Parathyroid adenoma (tissue), 2 donors: ENCODE measurements at regions not wholly inside any gene's neighbourhood (a gene's known extent, or its start where the extent isn't known, plus 50 kb on each side); places are given as distances from the start of the nearest gene placed in this dataset.

Source experiments
- H2AFZ ChIP-seq: fragments of 300-600 bp; sonication (generic); one replicate; pipeline ENCODE4 v1.7.0; 2017; ENCODE audit warnings: antibody characterized with exemption, mild to moderate bottlenecking
- H3K27ac ChIP-seq: fragments of 300-600 bp; sonication (generic); one replicate; pipeline ENCODE4 v1.7.0; 2017
- H3K27me3 ChIP-seq: fragments of 300-600 bp; sonication (generic); one replicate; pipeline ENCODE4 v1.7.0; 2017; ENCODE audit warnings: low read length; ENCODE audit not compliant: control insufficient read depth, insufficient read depth
- H3K36me3 ChIP-seq: fragments of 300-600 bp; sonication (generic); one replicate; pipeline ENCODE4 v1.7.0; 2017; ENCODE audit warnings: low read length; ENCODE audit not compliant: control insufficient read depth, insufficient read depth
- H3K4me1 ChIP-seq: fragments of 300-600 bp; sonication (generic); one replicate; pipeline ENCODE4 v1.7.0; 2017; ENCODE audit warnings: control low read depth
- H3K4me2 ChIP-seq: fragments of 300-600 bp; sonication (generic); one replicate; pipeline ENCODE4 v1.7.0; 2017; ENCODE audit warnings: low read length
- H3K4me3 ChIP-seq: fragments of 300-600 bp; sonication (generic); one replicate; pipeline ENCODE4 v1.7.0; 2017; ENCODE audit warnings: low read depth, low read length
- H3K79me2 ChIP-seq: fragments of 300-600 bp; sonication (generic); one replicate; pipeline ENCODE4 v1.7.0; 2017; ENCODE audit warnings: control low read depth
- H3K9ac ChIP-seq: fragments of 300-600 bp; sonication (generic); one replicate; pipeline ENCODE4 v1.7.0; 2017; ENCODE audit warnings: mild to moderate bottlenecking
- H3K9me3 ChIP-seq: fragments of 300-600 bp; sonication (generic); one replicate; pipeline ENCODE4 v1.7.0; 2017; ENCODE audit warnings: low read length; ENCODE audit not compliant: control insufficient read depth
- CTCF ChIP-seq: fragments of 300-600 bp; sonication (generic); IDR thresholded peaks from one replicate; pipeline ENCODE4 v1.7.0; 2017; ENCODE audit warnings: antibody characterized with exemption, mild to moderate bottlenecking
- donor health status: primary hyperparathyroidism.

- Histone ChIP-seq H3K4me1 (no peaks in the 10 kb centered on the region), H2AFZ (no peak overlapping the region), H3K79me2 (no peaks in the 10 kb centered on the region), H3K27me3 (no peaks in the 10 kb centered on the region), H3K9me3 (no peaks in the 10 kb centered on the region), H3K36me3 (no peaks in the 10 kb centered on the region), H3K9ac (no peak overlapping the region), H3K4me2 (no peak overlapping the region), H3K27ac (no peak overlapping the region), H3K4me3 (no peak overlapping the region)
- TF ChIP-seq CTCF: no peak
These were observed 119.7 kb upstream of the ADAMTS5 start for GRCh38 chr21:27086630-27087029.

GRCh38 chr21:27086186-27086585 lies 119.3 kb upstream of the ADAMTS5 start:
- no peak for TF ChIP-seq CTCF
- no peaks in the 10 kb centered on the region for H3K4me1 ChIP-seq
- no peak overlapping the region for H3K9ac ChIP-seq
- H3K36me3 ChIP-seq: no peaks in the 10 kb centered on the region
- no peak overlapping the region for H2AFZ ChIP-seq
- no peaks in the 10 kb centered on the region for H3K79me2 ChIP-seq
- H3K4me3 ChIP-seq: no peak overlapping the region
- H3K27me3 ChIP-seq: no peaks in the 10 kb centered on the region
- no peak overlapping the region for H3K4me2 ChIP-seq
- H3K9me3 ChIP-seq: no peaks in the 10 kb centered on the region
- no peak overlapping the region for H3K27ac ChIP-seq

GRCh38 chr21:27085387-27085786 lies 118.5 kb upstream of the ADAMTS5 start:
- H3K36me3 ChIP-seq: no peaks in the 10 kb centered on the region
- no peaks in the 10 kb centered on the region for H3K27me3 ChIP-seq
- H3K79me2 ChIP-seq: no peaks in the 10 kb centered on the region
- no peak overlapping the region for H3K4me2 ChIP-seq
- no peak overlapping the region for H2AFZ ChIP-seq
- no peak overlapping the region for H3K4me3 ChIP-seq
- no peak overlapping the region for H3K9ac ChIP-seq
- H3K9me3 ChIP-seq: no peaks in the 10 kb centered on the region
- H3K27ac ChIP-seq: no peak overlapping the region
- no peaks in the 10 kb centered on the region for H3K4me1 ChIP-seq
- TF ChIP-seq CTCF: no peak

GRCh38 chr21:27083144-27083543 lies 116.3 kb upstream of the ADAMTS5 start:
- H3K27me3 ChIP-seq: no peaks in the 10 kb centered on the region
- H3K9me3 ChIP-seq: no peaks in the 10 kb centered on the region
- H3K27ac ChIP-seq: no peak overlapping the region
- no peaks in the 10 kb centered on the region for H3K4me1 ChIP-seq
- no peak overlapping the region for H3K4me3 ChIP-seq
- no peaks in the 10 kb centered on the region for H3K36me3 ChIP-seq
- H2AFZ ChIP-seq: no peak overlapping the region
- no peak overlapping the region for H3K9ac ChIP-seq
- TF ChIP-seq CTCF: no peak
- H3K4me2 ChIP-seq: no peak overlapping the region
- H3K79me2 ChIP-seq: no peaks in the 10 kb centered on the region

- Histone ChIP-seq H3K27ac (no peak overlapping the region), H3K9ac (no peak overlapping the region), H3K4me2 (no peak overlapping the region), H2AFZ (no peak overlapping the region), H3K4me3 (no peak overlapping the region), H3K36me3 (no peaks in the 10 kb centered on the region), H3K27me3 (no peaks in the 10 kb centered on the region), H3K79me2 (no peaks in the 10 kb centered on the region), H3K9me3 (no peaks in the 10 kb centered on the region), H3K4me1 (no peaks in the 10 kb centered on the region)
- TF ChIP-seq CTCF: no peak
These were observed 115.6 kb upstream of the ADAMTS5 start for GRCh38 chr21:27082431-27083010.
